ENCODE measurements at regions not wholly inside any gene's neighbourhood (a gene's known extent, or its start where the extent isn't known, plus 50 kb on each side); places are given as distances from the start of the nearest gene placed in this dataset.

- TF ChIP-seq POLR2A (IDR thresholded peaks at IDR 0.05) = no peak
- TF ChIP-seq CTCF (IDR thresholded peaks at IDR 0.05) = peak in 1 of 3 experiments; percentile 36
Observed at GRCh38 chr1:79259390-79260336, 253.1 kb upstream of the ADGRL4 start.
